Caco-2 (cell line): ENCODE measurements at regions not wholly inside any gene's neighbourhood (a gene's known extent, or its start where the extent isn't known, plus 50 kb on each side); places are given as distances from the start of the nearest gene placed in this dataset.

Source experiments
- BruUV-seq: library from RNA; stranded (reverse); fragments of 400-500 nt; replicated peaks from 2 replicates; lab custom pipeline; 2021; lab: Mats Ljungman, UMichigan
- CTCF ChIA-PET: fragments of 300-600 bp; sonication (Branson Sonifier 250); formaldehyde crosslinking; loops from one replicate; lab custom pipeline; 2022; ENCODE audit warnings: antibody characterized with exemption; lab: Charles Lee
- POLR2A ChIA-PET: fragments of 300-600 bp; sonication (Branson Sonifier 250); formaldehyde crosslinking; loops from one replicate; lab custom pipeline; 2022; ENCODE audit warnings: antibody characterized with exemption; lab: Charles Lee
- DNase-seq, 2 experiments: peaks; one replicate each; pipeline versions ENCODE4 v3.0.0 to v3.0.0-alpha.2; 2020 to 2022
- H3K27me3 ChIP-seq: replicated peaks from 2 replicates; pipeline ENCODE4 v1.6.0; 2011; ENCODE audit warnings: low read length; ENCODE audit not compliant: control insufficient read depth, insufficient read depth
- H3K36me3 ChIP-seq: 2 replicates; pipeline ENCODE4 v1.5.1; 2011; ENCODE audit warnings: low read length; ENCODE audit not compliant: control insufficient read depth, insufficient read depth
- H3K4me1 ChIP-seq: fragments of 250-450 bp; sonication (Bioruptor Pico); 2 replicates; pipeline ENCODE4 v1.5.1; 2020; ENCODE audit warnings: mild to moderate bottlenecking
- H3K4me3 ChIP-seq: 2 replicates; pipeline ENCODE4 v1.5.1; 2011; ENCODE audit warnings: low read depth, mild to moderate bottlenecking, control low read depth, low read length
- H3K9me3 ChIP-seq: fragments of 250-450 bp; sonication (Bioruptor Pico); 2 replicates; pipeline ENCODE4 v1.5.1; 2020; ENCODE audit warnings: mild to moderate bottlenecking, moderate library complexity
- H3K27ac Mint-ChIP-seq: one replicate; pipeline ENCODE4 v1.8.0; 2022; ENCODE audit warnings: mixed read lengths; ENCODE audit not compliant: unreplicated experiment
- H3K27me3 Mint-ChIP-seq: one replicate; pipeline ENCODE4 v1.8.0; 2022; ENCODE audit warnings: mixed read lengths; ENCODE audit not compliant: insufficient read depth, unreplicated experiment
- H3K36me3 Mint-ChIP-seq: one replicate; pipeline ENCODE4 v1.8.0; 2022; ENCODE audit warnings: mild to moderate bottlenecking, mixed read lengths; ENCODE audit not compliant: insufficient read depth, unreplicated experiment
- H3K4me1 Mint-ChIP-seq: one replicate; pipeline ENCODE4 v1.8.0; 2022; ENCODE audit warnings: low read depth, mixed read lengths; ENCODE audit not compliant: unreplicated experiment
- H3K4me3 Mint-ChIP-seq: one replicate; pipeline ENCODE4 v1.8.0; 2022; ENCODE audit warnings: mild to moderate bottlenecking, moderate library complexity, mixed read lengths; ENCODE audit not compliant: unreplicated experiment
- H3K9me3 Mint-ChIP-seq: one replicate; pipeline ENCODE4 v1.8.0; 2022; ENCODE audit warnings: mixed read lengths; ENCODE audit not compliant: unreplicated experiment
- CTCF ChIP-seq, 2 experiments: fragments of 200-600 bp in 1 of 2; IDR thresholded peaks; 1 replicate in 1 of 2; 2 replicates in 1 of 2; pipeline versions ENCODE4 v1.5.1 to v1.8.0; 2011 to 2022; ENCODE audit warnings: antibody characterized with exemption in 1 of 2, control low read depth in 1 of 2, inconsistent platforms in 1 of 2, low read depth in 1 of 2, low read length in 1 of 2, mild to moderate bottlenecking in 1 of 2, moderate library complexity in 1 of 2; ENCODE audit not compliant: insufficient read depth in 1 of 2, severe bottlenecking in 1 of 2, unreplicated experiment in 1 of 2
- intact Hi-C: fragments of 100-400 bp; cut with micrococcal nuclease; formaldehyde crosslinking; loops from one replicate; pipeline ENCODE4 v1.10.0; 2022; ENCODE audit not compliant: unreplicated experiment

DNA sequence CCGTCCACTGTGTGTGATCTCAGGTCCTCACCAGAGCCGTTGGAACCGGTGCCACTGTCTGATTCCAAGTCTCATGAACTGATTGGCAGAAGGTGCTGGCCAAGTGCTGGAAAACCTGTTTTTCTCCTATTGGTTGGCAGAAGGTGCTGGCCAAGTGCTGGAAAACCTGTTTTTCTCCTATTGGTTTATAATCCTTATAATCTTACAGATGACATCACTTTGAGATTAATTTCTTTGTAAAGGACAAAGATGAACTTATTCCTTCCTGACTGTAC, 1106.3 kb downstream of the BRD1 start:
- no peaks in the 10 kb centered on the region for H3K36me3 ChIP-seq
- Mint-ChIP-seq H3K27ac (no peak overlapping the region), H3K4me3 (no peak overlapping the region), H3K36me3 (no peaks in the 10 kb centered on the region), H3K27me3 (no peaks in the 10 kb centered on the region), H3K4me1 (no peaks in the 10 kb centered on the region), H3K9me3 (peaks cover 23% of the 10 kb centered on the region)
- TF ChIP-seq CTCF (IDR thresholded peaks at IDR 0.05; ENCODE audit: insufficient read depth in 1 of 2, low read depth in 1 of 2, low read length in 1 of 2, severe bottlenecking in 1 of 2, unreplicated experiment in 1 of 2): no peak
- peak in 1 of 2 experiments; percentile 7 for DNase-seq
- ChIA-PET POLR2A (no interaction called here), CTCF (no interaction called here)
- intact Hi-C loops: no loop called here
- no TSS peak for BruUV-seq
- no peak overlapping the region for H3K4me3 ChIP-seq
- H3K4me1 ChIP-seq: no peaks in the 10 kb centered on the region
- H3K9me3 ChIP-seq: no peaks in the 10 kb centered on the region
- no peaks in the 10 kb centered on the region for H3K27me3 ChIP-seq

DNA sequence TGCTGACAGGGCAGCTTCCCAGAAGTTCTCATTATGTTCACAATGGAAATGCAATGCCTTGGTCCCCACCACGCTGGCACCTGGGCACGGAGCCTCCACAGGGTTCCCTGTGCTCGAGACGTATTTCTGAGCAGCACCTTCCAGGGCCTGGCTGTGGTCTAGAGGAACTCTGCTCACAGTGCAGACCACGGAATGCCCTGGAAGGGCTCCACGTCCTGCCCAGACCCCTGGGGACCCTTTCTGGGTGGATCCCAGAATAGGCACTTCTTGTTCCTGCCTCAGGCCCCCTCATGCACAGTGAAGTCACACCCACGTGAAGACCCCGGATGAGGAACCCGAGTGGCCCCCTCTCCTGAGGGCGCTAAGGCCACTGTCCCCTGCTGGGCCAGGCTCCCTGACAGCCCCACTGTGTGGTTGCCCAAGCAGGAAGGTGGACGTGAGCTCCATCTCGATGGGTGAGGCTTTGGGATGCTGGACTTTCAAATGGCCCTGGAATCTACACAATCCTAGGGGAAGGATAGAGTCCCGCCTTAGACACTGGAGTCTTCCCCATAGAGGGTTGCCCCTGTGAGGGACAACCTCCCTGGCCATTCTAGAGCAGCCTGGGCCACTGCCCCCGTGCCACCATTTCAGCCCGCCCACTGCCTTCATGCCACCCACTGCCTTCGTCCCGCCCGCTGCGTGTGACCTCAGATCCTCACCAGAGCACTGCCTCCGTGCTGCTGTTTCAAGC, 1106.8 kb downstream of the BRD1 start:
- BruUV-seq: no TSS peak
- POLR2A ChIA-PET: no interaction called here
- Histone ChIP-seq H3K4me1 (no peaks in the 10 kb centered on the region), H3K27me3 (no peaks in the 10 kb centered on the region), H3K4me3 (no peak overlapping the region), H3K36me3 (no peaks in the 10 kb centered on the region), H3K9me3 (no peaks in the 10 kb centered on the region)
- Mint-ChIP-seq H3K27ac (no peak overlapping the region), H3K4me3 (no peak overlapping the region), H3K36me3 (no peaks in the 10 kb centered on the region), H3K9me3 (peaks cover 21% of the 10 kb centered on the region), H3K4me1 (no peaks in the 10 kb centered on the region), H3K27me3 (no peaks in the 10 kb centered on the region)
- DNase-seq: peak in 1 of 2 experiments; percentile 12
- intact Hi-C loops: no loop called here
- CTCF ChIA-PET: no interaction called here
- TF ChIP-seq CTCF (IDR thresholded peaks at IDR 0.05; ENCODE audit: insufficient read depth in 1 of 2, low read depth in 1 of 2, low read length in 1 of 2, severe bottlenecking in 1 of 2, unreplicated experiment in 1 of 2): no peak

DNA sequence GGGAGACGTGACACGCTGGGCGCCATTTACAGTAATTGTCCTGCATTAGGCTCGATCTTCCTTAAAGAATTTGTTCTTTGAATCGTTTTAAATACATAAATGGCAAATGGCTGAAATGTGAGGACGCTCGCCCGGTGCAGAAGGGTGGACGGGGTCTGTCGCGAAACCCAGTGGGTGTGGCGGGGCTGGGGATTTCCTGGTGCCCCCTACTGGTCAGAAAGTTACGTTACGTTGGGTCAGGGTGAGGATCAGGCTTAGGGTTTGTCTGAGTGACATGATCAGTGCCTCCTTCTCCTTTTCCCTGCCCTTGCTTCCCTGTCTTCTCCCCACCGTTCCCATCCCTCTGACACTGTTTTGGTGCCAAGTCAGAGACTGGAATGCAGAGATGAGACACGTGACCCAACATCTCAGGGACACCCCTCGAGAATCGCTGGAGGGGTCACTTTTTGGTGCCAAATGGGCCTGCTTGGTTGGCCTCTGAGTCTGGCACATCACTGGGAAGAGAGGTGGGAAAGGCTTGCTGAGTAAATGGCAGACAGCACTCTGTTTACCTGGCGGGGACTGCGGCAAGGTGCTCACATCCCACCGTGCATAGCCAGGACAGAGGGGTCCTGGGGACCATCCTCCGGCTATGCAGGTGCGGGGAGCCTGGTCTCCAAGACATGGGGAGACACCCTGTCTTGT, 1107.6 kb downstream of the BRD1 start:
- CTCF ChIA-PET: no interaction called here
- H3K9me3 ChIP-seq: no peaks in the 10 kb centered on the region
- Mint-ChIP-seq H3K4me3 (no peak overlapping the region), H3K27ac (no peak overlapping the region), H3K27me3 (no peaks in the 10 kb centered on the region), H3K36me3 (no peaks in the 10 kb centered on the region), H3K9me3 (peaks cover 21% of the 10 kb centered on the region), H3K4me1 (no peaks in the 10 kb centered on the region)
- POLR2A ChIA-PET: no interaction called here
- H3K27me3 ChIP-seq: no peaks in the 10 kb centered on the region
- BruUV-seq: no TSS peak
- no peak overlapping the region for H3K4me3 ChIP-seq
- H3K4me1 ChIP-seq: no peaks in the 10 kb centered on the region
- DNase-seq: peak in 1 of 2 experiments; percentile 12
- H3K36me3 ChIP-seq: no peaks in the 10 kb centered on the region
- TF ChIP-seq CTCF (IDR thresholded peaks at IDR 0.05; ENCODE audit: insufficient read depth in 1 of 2, low read depth in 1 of 2, low read length in 1 of 2, severe bottlenecking in 1 of 2, unreplicated experiment in 1 of 2): no peak
- intact Hi-C loops: no loop called here
